HUES48 (cell line): ENCODE measurements at regions not wholly inside any gene's neighbourhood (a gene's known extent, or its start where the extent isn't known, plus 50 kb on each side); places are given as distances from the start of the nearest gene placed in this dataset.

Source experiments
- H3K27ac ChIP-seq: one replicate; pipeline ENCODE4 v1.7.0; 2013; ENCODE audit warnings: low read depth, low read length, inconsistent platforms
- H3K27me3 ChIP-seq: 2 replicates; pipeline ENCODE4 v1.6.1; 2013; ENCODE audit warnings: mild to moderate bottlenecking, low read length; ENCODE audit not compliant: control insufficient read depth, insufficient read depth
- H3K36me3 ChIP-seq: 2 replicates; pipeline ENCODE4 v1.6.1; 2013; ENCODE audit warnings: low read length; ENCODE audit not compliant: control insufficient read depth, insufficient read depth
- H3K4me1 ChIP-seq: 2 replicates; pipeline ENCODE4 v1.6.1; 2013; ENCODE audit warnings: mild to moderate bottlenecking, low read length; ENCODE audit not compliant: control insufficient read depth, insufficient read depth
- H3K4me3 ChIP-seq: 2 replicates; pipeline ENCODE4 v1.5.1; 2013; ENCODE audit warnings: mild to moderate bottlenecking, low read depth, low read length
- H3K9ac ChIP-seq: 2 replicates; pipeline ENCODE4 v1.6.1; 2013; ENCODE audit warnings: mild to moderate bottlenecking, low read depth, low read length, moderate library complexity
- H3K9me3 ChIP-seq: 2 replicates; pipeline ENCODE4 v1.6.1; 2013; ENCODE audit warnings: low read length; ENCODE audit not compliant: control insufficient read depth, insufficient read depth

DNA sequence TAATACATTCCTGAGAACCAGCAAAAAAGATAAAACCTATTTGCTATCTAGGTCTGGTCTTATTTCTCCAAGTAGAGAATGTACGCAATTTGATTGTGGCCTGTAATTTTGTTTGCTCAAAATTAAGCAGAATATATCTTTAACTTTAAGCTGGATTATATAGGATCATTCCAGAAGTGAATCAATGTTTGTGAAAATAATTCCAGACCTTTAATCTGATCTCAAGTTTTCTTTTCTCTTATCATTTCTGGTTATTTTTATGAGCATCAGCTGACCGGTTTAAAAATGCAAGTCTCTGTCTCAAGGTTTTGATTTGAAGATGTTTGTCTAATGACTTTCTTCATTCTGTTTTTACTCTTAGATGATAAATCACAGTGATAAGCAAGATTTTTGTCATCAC, 997.9 kb upstream of the FLRT2 start:
- H3K4me1 ChIP-seq: peaks cover 7% of the 10 kb centered on the region; the same call in 1 of the 2 replicates
- no peaks in the 10 kb centered on the region for H3K36me3 ChIP-seq
- H3K9me3 ChIP-seq: no peaks in the 10 kb centered on the region
- H3K27me3 ChIP-seq: no peaks in the 10 kb centered on the region
- H3K9ac ChIP-seq: no peak overlapping the region
- no peak overlapping the region for H3K27ac ChIP-seq
- H3K4me3 ChIP-seq: no peak overlapping the region

DNA sequence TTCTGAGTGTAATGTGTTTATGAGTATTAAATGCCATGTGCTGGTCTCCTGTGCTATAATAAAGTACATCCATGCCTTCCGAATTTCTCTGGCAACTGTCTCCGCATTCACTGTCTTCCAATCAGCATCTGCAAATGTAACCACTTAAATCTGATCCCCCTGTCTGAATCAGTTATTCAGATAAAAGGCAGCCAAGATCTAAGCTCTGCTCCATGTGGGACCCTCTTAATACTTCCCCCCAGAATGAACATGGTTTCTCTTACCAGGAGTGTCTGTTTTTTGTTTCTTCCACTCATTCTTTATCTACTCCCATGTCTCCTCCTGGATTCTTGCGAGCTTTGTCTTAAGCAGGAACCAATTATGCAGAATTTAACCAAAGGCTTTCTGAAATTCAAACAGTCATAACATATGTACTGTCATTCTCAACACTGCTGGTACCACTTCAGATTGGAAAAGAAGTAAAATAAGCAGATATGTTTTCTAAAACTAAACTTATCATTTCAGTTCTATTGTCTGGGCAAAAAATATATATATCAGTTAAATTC, 996.7 kb upstream of the FLRT2 start:
- Histone ChIP-seq H3K36me3 (no peaks in the 10 kb centered on the region), H3K9me3 (no peaks in the 10 kb centered on the region), H3K4me1 (peaks cover 7% of the 10 kb centered on the region; the same call in 1 of the 2 replicates)

DNA sequence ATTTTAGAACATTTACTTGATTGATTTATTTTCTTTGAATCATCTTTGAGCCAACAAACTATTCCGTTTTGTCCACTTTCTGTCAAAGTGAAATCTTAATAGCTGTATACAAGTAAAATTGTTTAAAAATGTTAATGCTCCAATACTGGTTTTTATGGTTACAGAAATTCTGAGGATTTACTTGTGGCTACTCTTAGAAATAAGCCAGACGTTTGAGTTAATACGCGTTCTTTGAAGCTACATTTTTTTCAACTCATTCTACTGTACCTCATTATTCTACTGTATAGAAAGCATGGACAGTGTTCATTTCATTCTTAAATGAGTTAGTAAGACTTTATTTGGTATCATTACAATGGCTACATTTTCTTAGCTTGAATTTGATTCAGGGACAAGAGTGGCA, 996.2 kb upstream of the FLRT2 start:
- Histone ChIP-seq H3K4me3 (no peak overlapping the region), H3K4me1 (peaks cover 7% of the 10 kb centered on the region; the same call in 1 of the 2 replicates), H3K36me3 (no peaks in the 10 kb centered on the region), H3K27ac (no peak overlapping the region), H3K27me3 (no peaks in the 10 kb centered on the region), H3K9ac (no peak overlapping the region), H3K9me3 (no peaks in the 10 kb centered on the region)

More for the DNA sequence above, 996.7 kb upstream of the FLRT2 start:
- Histone ChIP-seq H3K27ac (no peak overlapping the region), H3K9ac (no peak overlapping the region), H3K4me3 (no peak overlapping the region), H3K27me3 (no peaks in the 10 kb centered on the region)

DNA sequence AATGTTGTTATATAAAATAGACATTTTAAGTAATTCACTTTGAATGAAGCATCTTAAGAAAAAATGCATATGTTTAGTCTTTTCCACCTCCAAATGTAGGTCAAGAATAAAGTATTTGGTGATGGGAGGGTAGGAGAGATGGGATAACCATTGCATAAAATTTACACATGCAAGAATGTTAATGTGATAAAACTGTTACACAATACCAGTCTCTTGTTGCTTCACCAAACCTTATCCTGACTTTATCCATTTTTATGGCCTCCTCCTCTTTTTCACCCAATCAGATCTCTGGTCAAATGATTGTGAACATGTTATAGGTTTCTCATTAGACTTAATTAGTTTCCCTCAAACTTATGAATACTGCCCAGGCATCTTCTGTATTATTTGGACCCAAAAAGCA, 994.5 kb upstream of the FLRT2 start:
- Histone ChIP-seq H3K9me3 (no peaks in the 10 kb centered on the region), H3K4me3 (no peak overlapping the region), H3K9ac (no peak overlapping the region), H3K36me3 (no peaks in the 10 kb centered on the region), H3K27ac (no peak overlapping the region), H3K27me3 (no peaks in the 10 kb centered on the region), H3K4me1 (peaks cover 7% of the 10 kb centered on the region; the same call in 1 of the 2 replicates)

DNA sequence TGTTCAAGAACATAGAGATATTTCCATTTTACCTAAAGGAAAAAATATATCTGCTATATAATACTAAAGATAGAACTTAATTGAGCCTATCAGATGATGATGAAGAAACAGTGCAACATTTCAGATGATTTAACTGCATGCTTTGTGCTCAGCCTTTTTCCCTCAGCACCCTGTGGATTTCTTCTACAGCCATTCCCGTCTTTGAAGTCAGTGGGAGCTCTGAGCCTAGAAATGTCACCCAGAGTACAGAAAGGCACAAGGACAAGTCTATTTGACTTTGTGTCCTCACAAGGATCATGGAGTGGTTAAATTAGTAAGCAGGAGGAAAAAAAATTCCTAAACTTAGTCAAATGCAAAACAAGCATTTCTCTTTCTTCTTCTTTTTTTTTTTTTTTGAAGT, 994.0 kb upstream of the FLRT2 start:
- H3K4me3 ChIP-seq: no peak overlapping the region
- H3K4me1 ChIP-seq: peaks cover 7% of the 10 kb centered on the region; the same call in 1 of the 2 replicates
- H3K9me3 ChIP-seq: no peaks in the 10 kb centered on the region
- H3K27ac ChIP-seq: no peak overlapping the region
- H3K36me3 ChIP-seq: no peaks in the 10 kb centered on the region
- no peaks in the 10 kb centered on the region for H3K27me3 ChIP-seq
- H3K9ac ChIP-seq: no peak overlapping the region

DNA sequence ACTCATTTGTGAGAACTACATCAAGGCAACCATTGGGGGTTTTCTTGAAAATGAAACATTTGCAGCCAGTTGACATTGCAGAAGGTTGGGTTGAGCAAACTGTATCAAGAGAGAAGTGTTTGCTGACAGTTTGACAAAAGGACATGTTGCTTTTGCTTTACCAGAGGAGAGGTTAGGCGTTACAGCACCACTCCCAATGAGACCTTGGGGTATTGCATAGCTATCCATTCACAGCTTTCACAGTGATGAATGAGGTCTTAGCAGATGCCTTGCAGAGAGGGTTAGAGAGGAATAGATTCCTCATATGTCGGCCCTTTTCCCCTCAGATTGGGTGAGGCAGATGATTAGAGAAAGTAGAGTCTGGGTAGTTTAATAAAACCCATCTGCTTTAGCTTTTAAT, 988.9 kb upstream of the FLRT2 start:
- peaks cover 29% of the 10 kb centered on the region for H3K4me1 ChIP-seq
- H3K27me3 ChIP-seq: no peaks in the 10 kb centered on the region
- H3K9ac ChIP-seq: no peak overlapping the region
- no peak overlapping the region for H3K27ac ChIP-seq
- no peaks in the 10 kb centered on the region for H3K9me3 ChIP-seq
- no peak overlapping the region for H3K4me3 ChIP-seq
- H3K36me3 ChIP-seq: no peaks in the 10 kb centered on the region

DNA sequence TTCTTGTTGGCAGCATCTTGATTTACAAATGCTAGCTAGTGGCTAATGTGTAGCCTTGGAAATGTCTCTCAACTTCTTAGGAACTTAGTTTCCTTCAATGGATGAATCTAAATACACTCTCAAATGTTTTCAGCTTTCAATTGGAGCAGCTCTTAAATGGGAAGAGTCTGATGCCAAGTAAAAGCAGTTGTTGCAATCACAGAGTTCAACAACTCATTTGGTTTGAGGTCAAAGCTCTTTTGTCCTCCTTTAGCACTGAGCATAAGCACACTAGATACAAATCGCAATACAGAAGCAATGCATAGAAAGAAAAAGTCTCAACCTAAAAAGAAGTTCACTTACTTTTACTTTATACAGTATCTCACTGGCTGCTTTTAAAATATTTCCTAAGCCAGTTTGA, 986.1 kb upstream of the FLRT2 start:
- H3K27me3 ChIP-seq: no peaks in the 10 kb centered on the region

DNA sequence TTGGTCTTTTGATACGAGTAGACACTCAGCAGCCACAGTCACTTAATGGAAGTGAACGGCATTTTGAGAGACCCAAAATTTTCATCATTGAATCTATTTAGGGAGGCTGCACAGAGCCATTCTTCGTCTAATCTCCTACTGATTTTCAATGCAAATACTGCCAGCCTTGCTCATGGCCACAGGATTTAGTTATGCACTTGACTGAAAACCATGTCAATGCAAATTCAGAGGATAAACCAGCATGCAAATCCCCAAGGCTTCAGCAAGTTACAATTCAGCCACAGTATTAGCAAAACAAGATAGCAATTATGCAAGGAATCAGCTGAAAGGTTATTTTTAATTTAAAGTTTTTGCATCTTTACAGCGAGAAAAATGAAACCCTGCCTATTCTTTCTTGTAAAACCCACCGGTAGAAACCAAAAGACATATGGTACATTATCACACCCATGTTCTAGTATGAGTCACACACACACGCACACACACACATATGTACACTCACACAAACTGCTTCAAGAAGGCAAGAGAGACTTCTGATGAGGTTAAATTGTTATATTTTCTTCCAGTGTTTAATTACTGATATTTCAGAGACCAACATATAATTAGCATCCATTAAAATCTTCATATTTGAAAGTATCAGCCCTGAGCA, 985.3 kb upstream of the FLRT2 start:
- Histone ChIP-seq H3K4me1 (peaks cover 24% of the 10 kb centered on the region), H3K9me3 (no peaks in the 10 kb centered on the region), H3K36me3 (no peaks in the 10 kb centered on the region), H3K4me3 (peak overlapping the region; percentile 30; the same call in 1 of the 2 replicates), H3K27ac (no peak overlapping the region), H3K27me3 (no peaks in the 10 kb centered on the region), H3K9ac (no peak overlapping the region)

More for the DNA sequence above, 986.1 kb upstream of the FLRT2 start:
- Histone ChIP-seq H3K27ac (no peak overlapping the region), H3K9ac (no peak overlapping the region), H3K36me3 (no peaks in the 10 kb centered on the region), H3K9me3 (no peaks in the 10 kb centered on the region), H3K4me3 (no peak overlapping the region), H3K4me1 (peaks cover 24% of the 10 kb centered on the region)

DNA sequence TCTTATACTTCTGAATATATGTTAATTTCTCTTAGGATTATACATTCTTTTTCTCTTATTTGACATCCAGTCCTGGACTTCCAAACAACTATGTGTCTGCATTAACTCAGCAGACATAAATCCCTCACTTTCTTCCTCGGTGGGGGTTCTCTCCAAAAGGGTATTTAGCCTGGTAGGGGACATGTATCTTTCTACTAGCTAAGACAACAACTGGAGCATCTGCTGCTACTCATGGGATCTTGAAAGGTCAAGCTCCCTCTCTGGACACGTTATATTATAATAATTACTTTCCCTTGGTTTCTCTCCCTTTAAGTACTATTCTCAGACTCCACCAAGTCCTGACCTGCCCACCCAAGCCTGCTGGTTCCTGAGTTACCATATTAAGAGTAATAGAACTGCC, 983.7 kb upstream of the FLRT2 start:
- Histone ChIP-seq H3K4me3 (no peak overlapping the region), H3K36me3 (no peaks in the 10 kb centered on the region), H3K27ac (no peak overlapping the region), H3K27me3 (no peaks in the 10 kb centered on the region), H3K4me1 (peaks cover 24% of the 10 kb centered on the region), H3K9me3 (no peaks in the 10 kb centered on the region), H3K9ac (no peak overlapping the region)

DNA sequence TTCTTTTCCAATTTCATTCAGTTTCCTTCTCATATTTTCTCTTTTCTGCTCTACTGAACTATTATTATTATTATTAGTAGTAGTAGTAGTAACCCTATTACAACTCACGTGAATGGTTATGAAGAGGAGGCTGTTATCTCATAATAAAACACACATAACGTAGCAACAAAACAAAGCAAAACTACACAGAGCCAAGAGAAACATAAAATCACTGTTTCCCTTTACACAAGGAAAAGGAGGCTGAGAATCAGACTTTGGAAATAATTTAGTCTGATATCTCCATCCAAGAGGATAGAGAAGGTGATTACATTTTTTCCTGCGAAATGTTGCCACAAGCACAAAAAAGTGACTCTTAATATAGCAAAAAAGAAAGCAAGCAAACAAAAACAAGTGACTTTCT, 975.8 kb upstream of the FLRT2 start:
- Histone ChIP-seq H3K4me1 (no peaks in the 10 kb centered on the region), H3K9ac (no peak overlapping the region), H3K27me3 (no peaks in the 10 kb centered on the region), H3K9me3 (peaks cover 10% of the 10 kb centered on the region), H3K27ac (no peak overlapping the region), H3K36me3 (no peaks in the 10 kb centered on the region), H3K4me3 (no peak overlapping the region)

DNA sequence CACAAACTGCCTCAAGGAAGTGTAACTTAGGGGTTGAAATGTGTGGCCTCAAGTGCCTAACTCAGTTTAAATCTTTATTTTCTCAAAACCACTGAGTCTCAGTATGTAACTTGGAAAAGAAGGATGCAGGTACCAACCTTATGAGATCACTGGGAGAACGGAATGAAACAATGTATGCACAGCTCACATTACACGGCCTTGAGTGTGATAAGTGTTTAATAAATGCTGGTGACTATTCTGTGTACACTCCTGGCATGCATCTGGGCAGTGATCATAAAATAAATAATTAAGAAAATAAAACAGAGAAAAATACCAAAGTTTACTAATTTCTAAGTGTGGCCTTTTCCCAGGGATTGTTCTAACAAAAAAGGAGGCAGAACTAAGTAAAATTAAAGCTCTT, 974.5 kb upstream of the FLRT2 start:
- Histone ChIP-seq H3K9me3 (peaks cover 10% of the 10 kb centered on the region), H3K4me3 (no peak overlapping the region), H3K27ac (no peak overlapping the region), H3K36me3 (no peaks in the 10 kb centered on the region), H3K27me3 (no peaks in the 10 kb centered on the region), H3K9ac (no peak overlapping the region), H3K4me1 (no peaks in the 10 kb centered on the region)
